HG03025 (cell line): ENCODE measurements at regions not wholly inside any gene's neighbourhood (a gene's known extent, or its start where the extent isn't known, plus 50 kb on each side); places are given as distances from the start of the nearest gene placed in this dataset.

Source experiments
- ATAC-seq: cut with Tn5 transposase; IDR thresholded peaks from one replicate; pipeline ENCODE4 v1.9.1; 2021; ENCODE audit warnings: mild to moderate bottlenecking, moderate library complexity; ENCODE audit not compliant: unreplicated experiment, low FRiP score

GRCh38 chr6:149176971-149177667 lies 140.4 kb upstream of the TAB2 start:
- no peak for ATAC-seq

- ATAC-seq: no peak
Measured at GRCh38 chr6:149179431-149179830, 138.1 kb upstream of the TAB2 start.

DNA sequence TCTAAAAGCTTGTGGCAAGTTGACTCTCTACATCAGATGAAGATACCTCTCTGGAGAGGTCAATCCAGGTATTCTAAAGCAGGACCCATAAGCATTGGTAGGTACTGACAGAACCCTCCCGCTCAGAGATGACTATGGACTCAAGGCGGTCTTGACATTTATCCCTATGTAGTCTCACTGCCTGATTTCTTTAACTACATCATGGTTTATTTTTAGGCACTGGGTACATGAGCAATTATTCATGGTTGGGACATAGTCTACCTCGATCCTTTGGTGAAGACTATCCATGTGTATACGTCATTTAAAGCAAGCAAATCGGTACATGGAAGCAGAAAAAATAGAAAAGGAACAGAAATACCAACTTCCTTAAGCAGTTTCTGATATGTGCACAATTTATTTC lies 136.2 kb upstream of the TAB2 start:
- no peak for ATAC-seq

GRCh38 chr6:149182262-149182661 lies 135.2 kb upstream of the TAB2 start:
- ATAC-seq: no peak

DNA sequence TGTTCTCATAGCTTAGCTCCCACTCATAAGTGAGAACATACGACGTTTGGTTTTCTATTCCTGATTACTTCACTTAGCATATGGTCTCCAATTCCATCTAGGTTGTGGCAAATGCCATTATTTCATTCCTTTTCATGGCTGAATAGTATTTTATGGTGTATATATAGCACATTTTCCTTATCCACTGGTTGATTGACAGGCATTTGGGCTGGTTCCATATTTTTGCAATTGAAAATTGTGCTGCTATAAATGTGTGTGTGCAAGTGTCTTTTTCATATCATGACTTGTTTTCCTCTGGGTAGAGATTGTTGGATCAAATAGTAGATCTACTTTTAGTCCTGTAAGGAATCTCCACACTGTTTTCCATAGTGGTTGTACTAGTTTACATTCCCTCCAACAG lies 133.0 kb upstream of the TAB2 start:
- no peak for ATAC-seq

DNA sequence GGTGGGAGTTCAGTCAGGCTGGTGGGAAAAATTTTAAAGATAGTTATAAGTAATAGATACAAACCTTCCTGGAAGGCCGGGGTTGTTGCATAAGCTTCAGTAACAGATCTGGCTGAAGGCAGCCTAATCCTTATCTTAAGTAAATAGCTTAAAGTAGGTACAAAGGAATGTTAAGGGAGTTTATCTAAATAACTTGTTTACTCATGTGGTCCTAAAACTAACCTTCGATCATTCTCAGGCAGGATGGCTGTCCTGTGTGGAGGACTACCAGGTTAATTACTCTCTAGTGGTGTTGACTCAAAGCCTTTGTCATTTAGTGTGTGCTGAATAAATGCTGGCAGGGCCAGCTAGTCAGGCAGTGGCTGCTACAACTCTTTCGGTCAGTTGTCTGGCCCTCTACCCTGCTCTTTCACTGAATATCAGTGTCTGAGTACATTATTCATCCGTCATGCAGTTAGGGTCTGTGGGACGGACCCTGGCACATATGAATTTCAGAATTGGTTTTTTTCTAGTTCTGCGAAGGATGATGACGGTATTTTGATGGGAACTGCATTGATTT lies 131.6 kb upstream of the TAB2 start:
- ATAC-seq: no peak

- ATAC-seq: no peak
Measured at GRCh38 chr6:149186873-149187272, 130.6 kb upstream of the TAB2 start.

- ATAC-seq: no peak
Measured at GRCh38 chr6:149190224-149190831, 127.2 kb upstream of the TAB2 start.

GRCh38 chr6:149194820-149195558 lies 122.5 kb upstream of the TAB2 start:
- ATAC-seq: no peak

- ATAC-seq: no peak
Measured at GRCh38 chr6:149196091-149196490, 121.4 kb upstream of the TAB2 start.

- ATAC-seq: no peak
Measured at GRCh38 chr6:149197482-149197881, 120.0 kb upstream of the TAB2 start.

GRCh38 chr6:149198265-149198664 lies 119.2 kb upstream of the TAB2 start:
- no peak for ATAC-seq

DNA sequence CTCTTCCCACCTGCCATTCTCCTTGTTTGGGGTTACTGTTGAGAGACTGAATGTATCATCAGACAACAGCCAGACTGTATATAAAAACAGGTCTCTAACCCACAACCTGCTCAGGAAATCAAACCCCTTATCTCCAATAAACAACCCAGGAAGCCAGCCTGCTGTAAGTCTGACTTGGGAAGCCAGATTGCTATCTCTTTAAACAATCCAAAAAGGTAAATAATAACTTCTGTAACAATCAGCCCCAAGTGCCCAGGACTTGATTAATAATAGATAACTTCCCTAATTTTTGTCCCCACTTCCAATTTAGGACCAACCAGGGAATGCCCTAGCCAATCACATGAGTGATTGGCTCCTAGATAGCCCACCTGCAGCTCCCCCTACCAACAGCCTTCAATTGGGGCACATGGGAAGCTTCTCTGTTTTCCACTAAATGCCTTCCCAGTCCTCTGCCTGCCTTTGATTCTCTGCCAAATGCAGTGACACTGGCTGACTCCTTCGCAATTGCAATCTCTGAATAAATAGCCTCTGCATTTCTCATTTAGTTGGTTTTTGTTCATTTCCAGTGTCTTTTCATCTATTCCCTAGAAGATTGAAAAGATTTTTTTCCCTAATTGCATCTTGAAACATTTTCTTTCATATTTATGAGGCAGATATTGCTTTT lies 117.1 kb upstream of the TAB2 start:
- no peak for ATAC-seq

GRCh38 chr6:149201068-149201655 lies 116.3 kb upstream of the TAB2 start:
- ATAC-seq: no peak

DNA sequence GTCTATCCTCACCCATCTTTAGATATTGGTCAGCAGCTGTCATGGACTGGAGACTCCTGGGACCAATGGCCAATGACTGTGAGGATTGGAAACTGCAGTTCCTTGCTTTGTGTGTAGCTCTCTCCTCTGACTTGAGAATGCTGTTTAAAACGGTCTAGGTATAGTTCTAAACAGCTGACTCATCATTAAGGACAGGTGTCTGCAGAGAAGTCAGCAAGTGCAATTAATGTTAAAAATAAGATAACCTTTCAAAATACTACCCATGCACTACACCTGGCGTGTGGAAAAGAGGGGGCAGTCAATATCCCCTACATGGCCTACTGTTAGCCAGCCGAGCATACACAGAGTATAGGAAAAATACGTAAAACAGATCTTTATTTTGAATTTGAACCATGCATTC lies 115.4 kb upstream of the TAB2 start:
- ATAC-seq: no peak

DNA sequence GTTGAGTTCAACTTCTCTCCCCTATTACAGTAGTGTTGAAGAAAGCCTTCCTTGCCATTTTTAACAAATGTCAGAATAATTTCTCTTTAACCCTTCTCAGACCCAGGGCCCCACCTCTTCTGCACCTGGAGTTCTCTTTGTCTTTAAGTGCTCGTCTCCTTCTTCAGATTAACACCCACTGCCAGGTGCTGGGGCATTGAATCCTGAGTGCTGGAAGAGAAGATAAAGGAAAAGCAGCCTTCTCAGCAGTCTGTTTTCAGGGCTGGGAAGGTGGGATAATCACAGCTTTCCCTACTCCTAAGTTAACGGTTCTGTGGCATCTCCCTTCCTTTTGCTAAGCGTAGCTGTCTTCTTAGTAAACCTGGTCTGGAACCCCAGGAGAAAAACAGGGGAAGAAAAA lies 114.6 kb upstream of the TAB2 start:
- ATAC-seq: no peak

GRCh38 chr6:149203509-149203908 lies 114.0 kb upstream of the TAB2 start:
- ATAC-seq: no peak

DNA sequence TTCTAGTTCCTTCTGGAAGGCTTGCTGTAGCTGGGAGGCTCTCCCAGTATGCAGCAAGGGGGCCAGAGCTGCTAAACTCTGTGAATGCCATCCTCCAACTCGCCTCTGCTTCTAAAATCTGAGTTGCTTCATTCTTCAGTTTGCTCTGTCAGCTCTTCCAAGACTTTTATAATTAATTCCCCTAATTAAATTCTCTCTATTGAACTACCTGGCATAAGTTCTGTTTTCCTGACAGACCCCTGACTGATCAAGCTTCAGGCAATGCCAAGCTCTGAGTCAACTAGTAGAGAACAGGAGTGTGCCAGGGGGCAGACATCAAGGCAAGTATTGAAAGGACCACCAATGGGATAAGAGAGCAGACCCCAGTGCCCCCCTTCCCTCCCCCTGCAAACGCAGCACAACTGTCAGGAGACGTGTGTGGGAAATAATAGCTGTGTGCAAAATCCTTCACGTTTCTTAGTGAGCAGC lies 109.3 kb upstream of the TAB2 start:
- no peak for ATAC-seq

DNA sequence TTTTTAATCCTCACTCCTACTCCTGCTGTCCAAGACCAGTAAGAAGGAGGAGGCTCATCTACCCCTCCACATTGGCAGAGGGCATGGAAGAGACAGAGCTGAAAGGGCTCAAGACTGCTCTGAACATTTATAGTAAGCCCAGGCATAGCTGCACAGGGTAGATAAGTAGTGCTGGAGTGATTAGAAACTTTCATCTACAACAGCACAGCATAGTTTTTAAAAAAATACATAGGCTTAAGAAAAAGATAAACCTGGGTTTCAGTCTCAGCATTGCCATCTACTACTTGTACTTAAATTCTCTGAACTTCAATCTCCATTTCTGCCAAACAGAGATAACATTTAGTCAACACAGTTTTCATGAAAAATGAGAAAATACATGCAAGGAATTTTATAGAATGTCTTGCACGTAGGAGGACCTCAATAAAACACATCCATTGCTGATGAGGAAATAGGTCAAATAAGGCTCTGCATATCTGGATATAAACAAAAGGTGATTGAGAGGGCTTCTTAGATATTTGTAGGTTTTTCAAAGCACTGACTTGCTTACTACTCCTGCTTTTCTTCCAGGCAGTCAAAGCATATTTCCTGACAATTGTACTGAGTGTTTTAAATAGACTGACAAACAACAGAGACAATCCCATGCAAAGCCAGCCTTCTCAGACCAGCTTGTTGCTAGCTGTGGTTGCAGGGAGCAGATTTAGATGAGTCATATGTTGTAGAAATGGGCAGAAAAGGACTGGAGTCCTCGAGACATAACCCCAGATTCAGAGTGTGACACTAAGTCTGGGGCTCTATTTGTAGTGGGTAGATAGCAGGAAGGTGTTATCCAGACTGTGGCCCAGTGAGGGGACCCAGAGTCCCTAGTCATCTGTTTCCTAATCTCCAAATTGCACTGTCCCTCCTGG lies 107.4 kb upstream of the TAB2 start:
- ATAC-seq: no peak
